ENCODE measurements at regions not wholly inside any gene's neighbourhood (a gene's known extent, or its start where the extent isn't known, plus 50 kb on each side); places are given as distances from the start of the nearest gene placed in this dataset.

- ChIA-PET CTCF (no interaction called here), POLR2A (interaction anchor here (0.6 kb wide), 1 partner anchor 128 kb away, joined by 3 read pairs; no protein-coding TSS in a partner anchor)
- Mint-ChIP-seq H3K4me3 (no peak overlapping the region), H3K36me3 (ENCODE audit: low read depth) (no peaks in the 10 kb centered on the region), H3K27ac (no peak overlapping the region), H3K9me3 (peaks cover 8% of the 10 kb centered on the region), H3K27me3 (no peaks in the 10 kb centered on the region), H3K4me1 (ENCODE audit: low read depth) (no peaks in the 10 kb centered on the region)
- Histone ChIP-seq H3K27ac (ENCODE audit: low read depth in 1 of 2, low read length in 2 of 2) (no peak overlapping the region), H3K4me3 (ENCODE audit: low read length) (no peak overlapping the region), H3K36me3 (ENCODE audit: insufficient read depth, low read length) (no peaks in the 10 kb centered on the region), H3K4me1 (ENCODE audit: insufficient read depth, low read length) (no peaks in the 10 kb centered on the region), H3K9me3 (ENCODE audit: control insufficient read depth in 1 of 2, insufficient read depth in 1 of 2, low read length in 2 of 2) (peaks cover 0 to 3% of the 10 kb centered on the region in 2 experiments), H3K27me3 (ENCODE audit: control insufficient read depth in 1 of 2, insufficient read depth in 2 of 2, low read length in 2 of 2) (no peaks in the 10 kb centered on the region)
- DNase-seq (no peak), ATAC-seq (ENCODE audit: poor library complexity) (no peak)
- no peak for TF ChIP-seq CTCF (IDR thresholded peaks at IDR 0.05)
- intact Hi-C loops (cut with DNase I, micrococcal nuclease) = no loop called here
These were observed 461.2 kb upstream of the MBL2 start for GRCh38 chr10:53233749-53234148.

GRCh38 chr10:53230651-53231050, 458.1 kb upstream of the MBL2 start:
- Histone ChIP-seq H3K9me3 (ENCODE audit: control insufficient read depth in 1 of 2, insufficient read depth in 1 of 2, low read length in 2 of 2) (peaks cover 0 to 3% of the 10 kb centered on the region in 2 experiments), H3K27me3 (ENCODE audit: control insufficient read depth in 1 of 2, insufficient read depth in 2 of 2, low read length in 2 of 2) (no peaks in the 10 kb centered on the region), H3K4me3 (ENCODE audit: low read length) (no peak overlapping the region), H3K27ac (ENCODE audit: low read depth in 1 of 2, low read length in 2 of 2) (no peak overlapping the region), H3K36me3 (ENCODE audit: insufficient read depth, low read length) (no peaks in the 10 kb centered on the region), H3K4me1 (ENCODE audit: insufficient read depth, low read length) (no peaks in the 10 kb centered on the region)
- Mint-ChIP-seq H3K4me3 (no peak overlapping the region), H3K27me3 (no peaks in the 10 kb centered on the region), H3K27ac (no peak overlapping the region), H3K9me3 (peaks cover 14% of the 10 kb centered on the region), H3K36me3 (ENCODE audit: low read depth) (no peaks in the 10 kb centered on the region), H3K4me1 (ENCODE audit: low read depth) (no peaks in the 10 kb centered on the region)
- ChIA-PET CTCF (no interaction called here), POLR2A (no interaction called here)
- DNase-seq (no peak), ATAC-seq (ENCODE audit: poor library complexity) (no peak)
- intact Hi-C loops (cut with DNase I, micrococcal nuclease) = no loop called here
- TF ChIP-seq CTCF (IDR thresholded peaks at IDR 0.05) = no peak

- no peaks in the 10 kb centered on the region for H3K36me3 Mint-ChIP-seq (ENCODE audit: low read depth)
- peaks cover 7% of the 10 kb centered on the region for H3K9me3 Mint-ChIP-seq
- ChIA-PET CTCF (no interaction called here), POLR2A (no interaction called here)
- H3K36me3 ChIP-seq (ENCODE audit: insufficient read depth, low read length) = no peaks in the 10 kb centered on the region
- peaks cover 0 to 21% of the 10 kb centered on the region in 2 experiments for H3K9me3 ChIP-seq (ENCODE audit: control insufficient read depth in 1 of 2, insufficient read depth in 1 of 2, low read length in 2 of 2)
- intact Hi-C loops (cut with DNase I, micrococcal nuclease) = no loop called here
- no peaks in the 10 kb centered on the region for H3K4me1 Mint-ChIP-seq (ENCODE audit: low read depth)
- no peak for TF ChIP-seq CTCF (IDR thresholded peaks at IDR 0.05)
- H3K27me3 ChIP-seq (ENCODE audit: control insufficient read depth in 1 of 2, insufficient read depth in 2 of 2, low read length in 2 of 2) = no peaks in the 10 kb centered on the region
- ATAC-seq (ENCODE audit: poor library complexity) (no peak), DNase-seq (no peak)
- no peaks in the 10 kb centered on the region for H3K27me3 Mint-ChIP-seq
- H3K4me3 Mint-ChIP-seq = no peak overlapping the region
- no peaks in the 10 kb centered on the region for H3K4me1 ChIP-seq (ENCODE audit: insufficient read depth, low read length)
- H3K27ac ChIP-seq (ENCODE audit: low read depth in 1 of 2, low read length in 2 of 2) = no peak overlapping the region
- no peak overlapping the region for H3K4me3 ChIP-seq (ENCODE audit: low read length)
- no peak overlapping the region for H3K27ac Mint-ChIP-seq
These were observed 451.3 kb upstream of the MBL2 start for GRCh38 chr10:53223851-53224250.
